ENCODE measurements at regions not wholly inside any gene's neighbourhood (a gene's known extent, or its start where the extent isn't known, plus 50 kb on each side); places are given as distances from the start of the nearest gene placed in this dataset.

GRCh38 chr6:47151232-47151898 is 109.2 kb upstream of the ADGRF1 start:
- DNase-seq (ENCODE audit: low spot score): no peak
- no peak for FAIRE-seq

DNA sequence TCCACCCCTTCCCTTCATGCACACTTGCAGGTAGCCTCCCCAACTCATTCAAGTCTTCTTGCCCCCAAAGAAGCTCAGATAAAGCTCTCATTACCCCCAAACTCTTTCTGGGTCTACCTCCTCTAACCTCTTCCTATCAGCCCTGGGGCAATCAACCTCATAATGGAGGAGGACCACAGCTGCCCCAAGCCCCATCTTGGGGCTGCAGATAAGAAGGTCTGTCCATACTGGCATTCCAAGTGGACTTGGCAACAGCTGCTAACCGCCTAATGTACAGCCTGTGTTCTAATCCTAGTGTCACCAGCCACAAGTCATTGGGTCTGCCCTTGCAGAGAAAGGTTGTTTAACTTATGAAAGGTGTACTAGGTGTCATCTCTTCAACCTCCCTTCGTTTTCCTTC is 107.4 kb upstream of the ADGRF1 start:
- DNase-seq (ENCODE audit: low spot score) (no peak), FAIRE-seq (no peak)

- FAIRE-seq (no peak), DNase-seq (ENCODE audit: low spot score) (no peak)
Measured at GRCh38 chr6:47149066-47149465, 106.9 kb upstream of the ADGRF1 start.

GRCh38 chr6:47147836-47148344 is 105.8 kb upstream of the ADGRF1 start:
- DNase-seq (ENCODE audit: low spot score) (no peak), FAIRE-seq (no peak)

GRCh38 chr6:47147175-47147727 is 105.1 kb upstream of the ADGRF1 start:
- FAIRE-seq: no peak

DNA sequence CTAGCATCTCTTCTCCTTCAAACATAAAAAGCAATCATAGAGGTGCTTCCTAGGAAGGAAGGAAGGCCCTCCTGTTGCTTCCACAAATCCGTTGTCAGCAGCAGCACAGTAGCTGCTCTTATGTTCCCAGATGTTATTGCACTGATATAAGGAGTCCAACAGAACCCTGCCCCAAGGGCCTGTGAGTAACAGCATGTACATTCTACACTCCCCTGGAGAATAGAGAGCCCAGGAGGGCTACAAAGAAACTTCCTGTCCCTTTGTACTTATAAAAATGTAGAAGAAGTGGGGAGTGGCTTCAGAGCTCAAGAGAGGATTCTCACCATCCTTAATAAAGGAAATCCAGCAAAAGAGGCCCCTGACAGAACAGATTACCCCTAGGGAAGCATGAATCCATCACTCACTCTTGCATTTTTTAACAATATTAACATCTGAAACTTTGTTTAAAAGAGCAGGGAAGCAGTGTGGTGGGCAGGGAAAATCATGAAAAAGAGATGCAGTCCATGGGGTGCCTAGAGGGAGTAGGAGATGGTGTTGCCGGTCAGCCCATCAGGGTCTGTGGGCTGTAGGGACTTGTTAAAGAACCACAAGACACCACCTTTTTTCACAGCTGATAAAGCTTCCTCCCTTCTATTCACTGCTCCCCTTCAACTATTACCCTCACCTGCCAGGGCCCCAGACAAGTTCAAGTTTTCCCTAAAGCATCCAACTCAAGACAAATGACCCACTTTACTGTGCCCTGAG is 104.5 kb upstream of the ADGRF1 start:
- no peak for DNase-seq (ENCODE audit: low spot score)
- FAIRE-seq: no peak

More at GRCh38 chr6:47147175-47147727, 105.1 kb upstream of the ADGRF1 start:
- DNase-seq (ENCODE audit: low spot score): no peak

DNA sequence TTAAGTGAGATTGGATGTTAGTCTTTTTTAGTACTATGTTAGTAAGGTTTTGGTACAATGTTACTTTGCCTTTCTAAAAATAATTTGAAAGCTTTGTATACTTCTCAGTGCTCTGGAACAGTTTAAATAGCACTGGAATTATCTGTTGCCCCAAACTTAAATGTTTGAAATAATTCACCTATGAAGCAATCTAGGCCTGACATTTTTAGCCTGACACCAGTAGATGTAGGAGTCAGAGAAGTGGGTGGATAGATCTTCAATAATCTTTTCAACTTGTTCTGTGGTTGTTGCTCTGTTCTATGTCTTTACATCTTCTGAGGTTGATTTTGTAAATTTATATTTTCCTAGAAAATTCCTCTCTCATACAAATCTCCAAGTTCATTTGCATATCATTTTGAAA is 103.1 kb upstream of the ADGRF1 start:
- no peak for FAIRE-seq
- DNase-seq (ENCODE audit: low spot score): no peak

GRCh38 chr6:47144306-47144705 is 102.2 kb upstream of the ADGRF1 start:
- FAIRE-seq: no peak
- DNase-seq (ENCODE audit: low spot score): no peak

DNA sequence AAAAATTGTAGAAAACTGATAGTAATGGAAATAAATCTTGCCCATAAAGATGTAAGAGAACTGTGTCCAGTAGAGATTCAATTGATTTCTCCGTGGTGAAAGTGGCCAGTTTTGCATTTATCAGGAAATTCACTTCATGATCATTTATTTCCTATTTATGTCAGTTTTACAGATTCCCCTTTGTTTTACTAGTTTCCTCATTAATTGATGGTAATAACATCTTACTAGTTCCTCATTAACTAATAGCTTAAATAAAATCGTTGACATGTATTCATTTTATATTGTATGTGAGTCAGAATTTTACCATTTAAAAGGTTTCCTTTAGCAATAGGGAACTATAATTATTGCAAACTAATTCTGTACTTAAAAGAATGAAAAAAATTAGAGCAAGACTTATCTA is 99.8 kb upstream of the ADGRF1 start:
- FAIRE-seq: no peak
- DNase-seq (ENCODE audit: low spot score): no peak

DNA sequence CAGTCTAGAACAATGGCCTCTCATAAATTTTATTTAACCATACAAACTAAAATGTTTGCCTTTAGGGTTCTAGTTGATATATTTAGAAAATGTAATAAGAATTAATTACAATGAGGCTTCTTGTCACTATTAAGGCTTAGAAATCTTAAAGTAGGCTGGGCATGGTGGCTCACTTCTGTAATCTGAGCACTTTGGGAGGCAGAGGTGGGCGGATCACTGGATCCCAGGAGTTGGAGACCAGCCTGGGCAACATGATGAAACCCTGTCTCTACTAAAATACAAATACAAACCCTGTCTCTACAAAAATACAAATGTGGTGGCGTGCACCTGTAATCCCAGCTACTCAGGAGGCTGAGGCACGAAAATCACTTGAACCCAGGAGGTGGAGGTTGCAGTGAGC is 99.0 kb upstream of the ADGRF1 start:
- DNase-seq (ENCODE audit: low spot score) (no peak), FAIRE-seq (no peak)

DNA sequence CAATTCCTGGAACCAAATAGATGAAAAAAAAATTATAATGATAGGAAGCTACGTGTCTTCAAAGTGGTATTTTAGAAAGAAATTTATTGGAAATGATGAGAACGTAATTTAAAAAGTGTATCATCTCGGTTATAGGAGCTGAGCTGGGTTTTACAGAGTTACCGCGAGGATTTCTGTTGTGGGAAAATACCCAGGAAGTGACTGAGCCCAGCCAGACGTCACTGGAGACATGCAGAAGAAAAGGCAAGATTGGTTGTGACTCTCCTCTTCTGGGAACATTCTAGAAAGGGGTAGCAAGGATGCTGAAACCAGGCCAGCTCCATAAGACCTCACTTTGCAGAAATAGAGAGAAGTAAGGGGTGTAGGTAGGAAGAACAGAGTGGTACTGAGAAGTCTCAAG is 95.9 kb upstream of the ADGRF1 start:
- DNase-seq (ENCODE audit: low spot score) (no peak), FAIRE-seq (no peak)

- FAIRE-seq (no peak), DNase-seq (ENCODE audit: low spot score) (no peak)
Measured at GRCh38 chr6:47137073-47137472, 94.9 kb upstream of the ADGRF1 start.

- peak; percentile 84 for DNase-seq (ENCODE audit: low spot score)
- peak; percentile 96 for FAIRE-seq
Measured at GRCh38 chr6:47135772-47136171, 93.6 kb upstream of the ADGRF1 start.

GRCh38 chr6:47134476-47135189 is 92.5 kb upstream of the ADGRF1 start:
- FAIRE-seq: peak; percentile 87
- DNase-seq (ENCODE audit: low spot score): peak; percentile 85

- DNase-seq (ENCODE audit: low spot score): no peak
Measured at GRCh38 chr6:47133230-47134000, 91.3 kb upstream of the ADGRF1 start.

DNA sequence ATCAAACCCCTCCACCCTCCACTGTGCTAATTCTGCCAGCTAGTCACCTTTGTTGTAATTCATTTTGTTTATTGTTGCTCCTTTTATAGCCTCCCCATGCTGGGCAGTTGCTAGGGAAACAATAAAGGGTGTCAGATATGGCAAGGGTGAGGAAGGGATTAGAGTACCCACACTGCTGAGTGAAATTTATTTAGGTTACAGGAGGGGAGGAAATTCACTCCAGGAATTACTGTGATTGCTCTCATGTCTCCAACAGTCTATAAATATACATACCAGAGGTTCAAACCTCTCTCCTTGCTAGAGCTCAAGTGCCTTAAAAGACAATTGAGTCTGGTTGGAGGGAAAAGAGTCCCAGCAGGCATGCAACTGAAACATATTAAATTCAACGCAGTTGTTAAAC is 90.6 kb upstream of the ADGRF1 start:
- FAIRE-seq (no peak), DNase-seq (ENCODE audit: low spot score) (no peak)

More at GRCh38 chr6:47133230-47134000, 91.3 kb upstream of the ADGRF1 start:
- no peak for FAIRE-seq

DNA sequence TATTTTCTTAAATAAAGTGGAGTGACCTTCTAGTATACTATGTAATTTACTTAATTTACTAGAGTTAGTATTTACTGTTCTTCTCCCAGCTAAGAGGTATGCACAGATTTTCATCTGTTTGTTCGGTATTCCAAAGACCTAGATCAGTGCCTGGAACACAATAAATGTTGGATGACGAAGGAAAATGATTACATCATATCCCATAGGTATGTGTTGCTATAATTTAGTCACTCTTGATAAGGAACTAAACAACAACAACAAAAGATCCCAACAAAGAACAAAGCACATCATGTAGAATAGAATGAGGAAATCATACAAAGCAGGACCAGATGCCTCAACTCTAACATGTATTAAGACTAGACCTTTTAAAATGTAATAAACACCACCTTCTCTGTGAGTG is 89.6 kb upstream of the ADGRF1 start:
- FAIRE-seq: no peak
- no peak for DNase-seq (ENCODE audit: low spot score)

- FAIRE-seq (no peak), DNase-seq (ENCODE audit: low spot score) (no peak)
Measured at GRCh38 chr6:47130086-47130485, 88.0 kb upstream of the ADGRF1 start.

- FAIRE-seq (no peak), DNase-seq (ENCODE audit: low spot score) (no peak)
Measured at GRCh38 chr6:47129129-47129528, 87.0 kb upstream of the ADGRF1 start.

DNA sequence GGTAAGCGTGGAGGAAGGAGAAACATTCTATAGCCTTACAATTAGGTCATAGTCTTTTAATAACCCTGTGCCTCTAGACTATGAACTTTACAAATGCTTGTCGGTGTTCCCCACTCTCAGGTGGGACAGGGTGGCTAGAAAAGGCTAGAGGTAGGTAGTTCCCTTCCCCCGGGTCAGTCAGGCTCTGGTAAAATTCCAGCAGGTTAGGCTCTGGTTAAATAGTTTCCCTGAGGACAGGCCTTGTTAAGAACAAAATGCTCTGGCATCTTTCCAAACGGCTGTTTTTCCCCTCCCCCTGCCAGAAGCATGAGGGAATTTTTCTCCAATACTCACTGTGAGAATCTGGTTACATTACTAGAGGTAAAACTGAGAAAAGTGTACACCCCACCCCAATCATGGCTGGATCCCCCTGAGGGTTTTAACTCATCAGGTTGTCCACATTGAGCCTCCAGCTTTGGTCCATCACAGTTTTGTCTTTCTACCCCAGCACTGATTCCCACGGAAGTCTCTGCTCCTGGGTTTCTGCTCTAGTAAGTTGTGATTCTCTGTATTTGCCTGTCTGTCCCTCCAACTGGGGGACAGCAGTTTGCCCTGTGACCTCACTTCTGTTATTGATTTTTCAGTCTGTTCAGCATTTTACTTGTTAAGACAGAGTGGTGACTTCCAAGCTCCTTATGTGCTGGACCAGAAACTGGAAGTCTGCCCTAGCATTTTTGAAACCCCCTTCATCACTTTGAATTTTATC is 84.7 kb upstream of the ADGRF1 start:
- no peak for FAIRE-seq
- no peak for DNase-seq (ENCODE audit: low spot score)

Data from RCC 7860 (cell line).